K562 (cell line): ENCODE measurements at regions not wholly inside any gene's neighbourhood (a gene's known extent, or its start where the extent isn't known, plus 50 kb on each side); places are given as distances from the start of the nearest gene placed in this dataset.

Source experiments
- ATAC-seq: fragments of 200-7000 bp; cut with Tn5 transposase; 3 replicates; pipeline ENCODE4 v1.9.1; 2020; ENCODE audit warnings: moderate library complexity
- BruUV-seq: library from RNA; stranded (reverse); fragments of 400-500 nt; replicated peaks from 2 replicates; lab custom pipeline; 2021; lab: Mats Ljungman, UMichigan
- CTCF ChIA-PET: fragments of 300-600 bp; formaldehyde crosslinking; extraction: SDS; loops from one replicate; lab custom pipeline; 2021; ENCODE audit warnings: low intra/inter-chr PET ratio; lab: Yijun Ruan, JAX
- POLR2A ChIA-PET: fragments of 300-600, 350-650 bp; sonication (Branson Sonifier 250); formaldehyde crosslinking; extraction: SDS; loops from one replicate; lab custom pipeline; 2021; ENCODE audit warnings: antibody characterized with exemption, inconsistent platforms; lab: Yijun Ruan, JAX
- DNase-seq, 4 experiments: peaks; one replicate each; pipeline versions ENCODE4 v3.0.0 to v3.0.0-alpha.2; 2011 to 2018; ENCODE audit warnings: low spot score in 3 of 4, mixed read lengths in 3 of 4; ENCODE audit errors: extremely low read depth in 1 of 4
- FAIRE-seq: peaks from 2 replicates; lab custom pipeline; 2011; peaks lifted over from hg19 to GRCh38; lab: Jason Lieb, UNC
- H2AFZ ChIP-seq: 2 replicates; pipeline ENCODE4 v1.6.0; 2011; ENCODE audit warnings: low read depth, low read length, control low read depth, inconsistent platforms
- H3K27ac ChIP-seq: fragments of 200-600 bp; 3 replicates; pipeline ENCODE4 v1.8.0; 2011; ENCODE audit warnings: low read depth, mild to moderate bottlenecking, control low read depth, inconsistent platforms, low read length, moderate library complexity, mixed read lengths; ENCODE audit errors: extremely low read depth
- H3K27me3 ChIP-seq, 2 experiments: fragments of 300-600 bp in 1 of 2; 2 replicates in 1 of 2; 3 replicates in 1 of 2; pipeline versions ENCODE4 v1.6.0 to v1.8.0; 2011; ENCODE audit warnings: inconsistent platforms in 2 of 2, low read length in 2 of 2, mild to moderate bottlenecking in 1 of 2, mixed read lengths in 1 of 2, moderate library complexity in 1 of 2; ENCODE audit not compliant: control insufficient read depth in 2 of 2, insufficient read depth in 2 of 2
- H3K36me3 ChIP-seq: fragments of 300-600 bp; 3 replicates; pipeline ENCODE4 v1.8.0; 2011; ENCODE audit warnings: mild to moderate bottlenecking, low read length, inconsistent platforms; ENCODE audit not compliant: control insufficient read depth, insufficient read depth
- H3K4me1 ChIP-seq, 2 experiments: fragments of 200-600 bp in 1 of 2; replicated peaks in 1 of 2; 2 replicates in 1 of 2; 3 replicates in 1 of 2; pipeline versions ENCODE4 v1.5.1 to v1.8.0; 2011; ENCODE audit warnings: inconsistent platforms in 2 of 2, low read length in 2 of 2, mild to moderate bottlenecking in 1 of 2, mixed read lengths in 1 of 2, moderate library complexity in 1 of 2; ENCODE audit not compliant: control insufficient read depth in 2 of 2, insufficient read depth in 2 of 2
- H3K4me2 ChIP-seq: 2 replicates; pipeline ENCODE4 v1.6.1; 2011; ENCODE audit warnings: low read length, control low read depth, inconsistent platforms, mixed read lengths; ENCODE audit not compliant: insufficient read depth
- H3K4me3 ChIP-seq: fragments of 200-600 bp; sonication (generic), shearing (Covaris generic); 2 replicates; pipeline ENCODE4 v1.5.1; 2016; ENCODE audit warnings: control low read depth, inconsistent platforms
- H3K79me2 ChIP-seq: fragments of 200-600 bp; 3 replicates; pipeline ENCODE4 v1.8.0; 2011; ENCODE audit warnings: low read length, inconsistent platforms; ENCODE audit not compliant: control insufficient read depth, insufficient read depth
- H3K9ac ChIP-seq, 2 experiments: 2 replicates each; pipeline versions ENCODE4 v1.6.0 to v1.6.1; 2011; ENCODE audit warnings: low read depth in 2 of 2, low read length in 2 of 2, control low read depth in 1 of 2, inconsistent platforms in 1 of 2, mild to moderate bottlenecking in 1 of 2, mixed read lengths in 1 of 2; ENCODE audit not compliant: insufficient read depth in 1 of 2
- H3K9me1 ChIP-seq: one replicate; pipeline ENCODE4 v1.6.0; 2011; ENCODE audit warnings: inconsistent platforms, mild to moderate bottlenecking, low read length, moderate library complexity; ENCODE audit not compliant: control insufficient read depth, insufficient read depth
- H3K9me3 ChIP-seq: replicated peaks from 2 replicates; pipeline ENCODE4 v1.5.1; 2011; ENCODE audit warnings: low read depth, low read length, inconsistent platforms; ENCODE audit not compliant: control insufficient read depth, insufficient read depth
- H4K20me1 ChIP-seq: replicated peaks from 2 replicates; pipeline ENCODE4 v1.6.1; 2011; ENCODE audit warnings: low read length, inconsistent platforms, mixed read lengths; ENCODE audit not compliant: control insufficient read depth, insufficient read depth
- BCOR ChIP-seq: fragments of 450-650 bp; IDR thresholded peaks from 2 replicates; pipeline ENCODE4 v1.6.1; 2016
- CBX5 ChIP-seq: IDR thresholded peaks from 2 replicates; pipeline ENCODE4 v1.6.1; 2014; ENCODE audit warnings: low read depth, borderline replicate concordance
- CEBPG ChIP-seq, 3 experiments: fragments of 200-800 bp in 1 of 3; sonication (Bioruptor generic) in 1 of 3; sonication (generic) in 1 of 3; formaldehyde crosslinking in 1 of 3; IDR thresholded peaks in 2 of 3; conservative IDR thresholded peaks in 1 of 3; 2 replicates each; pipeline versions ENCODE4 v1.6.1 to v1.8.0; 2016 to 2022; ENCODE audit warnings: missing compliant biosample characterization in 2 of 3, missing genetic modification characterization in 2 of 3, mild to moderate bottlenecking in 1 of 3, missing genetic modification reagents in 1 of 3
- CHD4 ChIP-seq: fragments of 200-600 bp; sonication (generic); IDR thresholded peaks from 3 replicates; pipeline ENCODE4 v1.6.1; 2012; ENCODE audit warnings: low read depth, mild to moderate bottlenecking, mixed read lengths, low read length, inconsistent platforms; ENCODE audit not compliant: insufficient read depth, insufficient replicate concordance, poor library complexity, severe bottlenecking
- EP300 ChIP-seq: IDR thresholded peaks from 2 replicates; pipeline ENCODE4 v1.6.1; 2012; ENCODE audit warnings: low read length, improper control_type of control experiment
- FIP1L1 ChIP-seq: fragments of 200-400 bp; formaldehyde crosslinking; IDR thresholded peaks from 2 replicates; pipeline ENCODE4 v1.6.1; 2018; ENCODE audit warnings: mild to moderate bottlenecking, low read depth, low read length; ENCODE audit not compliant: poor library complexity, severe bottlenecking
- KAT8 ChIP-seq: fragments of 450-650 bp; IDR thresholded peaks from 2 replicates; pipeline ENCODE4 v1.6.1; 2016; ENCODE audit warnings: low read depth, mild to moderate bottlenecking
- KLF13 ChIP-seq: fragments of 450-650 bp; IDR thresholded peaks from 2 replicates; pipeline ENCODE4 v1.6.1; 2016; ENCODE audit warnings: missing genetic modification characterization, low read depth, mild to moderate bottlenecking, missing compliant biosample characterization, moderate library complexity, borderline replicate concordance
- SMARCC2 ChIP-seq: fragments of 450-650 bp; IDR thresholded peaks from 2 replicates; pipeline ENCODE4 v1.6.1; 2017; ENCODE audit warnings: antibody characterized with exemption, moderate library complexity, mild to moderate bottlenecking, low read depth
- TFAM ChIP-seq: fragments of 250-450 bp; sonication (Bioruptor Pico); conservative IDR thresholded peaks from 2 replicates; pipeline ENCODE4 v1.5.0; 2021; ENCODE audit warnings: mild to moderate bottlenecking, moderate library complexity
- TSC22D4 ChIP-seq: fragments of 450-650 bp; IDR thresholded peaks from 2 replicates; pipeline ENCODE4 v1.6.1; 2016; ENCODE audit warnings: missing genetic modification characterization, missing biosample characterization, control low read depth
- ZFPM2 ChIP-seq: fragments of 250-450 bp; sonication (Bioruptor Pico); IDR thresholded peaks from 2 replicates; pipeline ENCODE4 v1.5.1; 2022; ENCODE audit warnings: mild to moderate bottlenecking
- ZNF668 ChIP-seq: fragments of 250-450 bp; sonication (Bioruptor Pico); IDR thresholded peaks from 2 replicates; pipeline ENCODE4 v1.8.0; 2022; ENCODE audit warnings: mild to moderate bottlenecking, inconsistent platforms
- ZNF766 ChIP-seq: fragments of 200-800 bp; sonication (Bioruptor generic); conservative IDR thresholded peaks from 2 replicates; pipeline ENCODE4 v1.6.1; 2016; ENCODE audit warnings: missing genetic modification characterization, missing compliant biosample characterization
- WGBS: fragments of 100-300 bp; shearing (Covaris generic); methylation state at CpG from one replicate; pipeline ENCODE4 v1.1.6; 2016; ENCODE audit warnings: low coverage, mixed read lengths; ENCODE audit not compliant: insufficient coverage; ENCODE audit errors: missing lambda C conversion rate; 5-methylcytosine and 5-hydroxymethylcytosine counted together
- in situ Hi-C: fragments of 300-500 bp; cut with MboI; formaldehyde crosslinking; loops from 4 replicates; pipeline ENCODE4 v1.15.0; 2018; ENCODE audit warnings: inconsistent platforms, mixed read lengths
- intact Hi-C: fragments of 100-400 bp; cut with micrococcal nuclease; formaldehyde crosslinking; loops from 2 replicates; pipeline ENCODE4 v1.14.2; 2022
- TF ChIP-seq, protein P1 (sequence below): fragments of 250-450 bp; sonication (Bioruptor Pico); IDR thresholded peaks from 2 replicates; pipeline ENCODE4 v1.8.0; 2021; ENCODE audit warnings: borderline replicate concordance, mild to moderate bottlenecking, moderate library complexity; ENCODE audit not compliant: poor library complexity, severe bottlenecking
- TF ChIP-seq, protein P2 (sequence below): sonication (generic); formaldehyde crosslinking; IDR thresholded peaks from 2 replicates; pipeline ENCODE4 v1.8.0; 2022; ENCODE audit warnings: missing genetic modification reagents, mild to moderate bottlenecking, moderate library complexity, borderline replicate concordance
- TF ChIP-seq, protein P3 (sequence below): fragments of 250-450 bp; sonication (Bioruptor Pico); IDR thresholded peaks from 2 replicates; pipeline ENCODE4 v1.8.0; 2022; ENCODE audit warnings: inconsistent platforms
- TF ChIP-seq, protein P4 (sequence below): IDR thresholded peaks from 2 replicates; pipeline ENCODE4 v1.6.1; 2016; ENCODE audit warnings: missing genetic modification characterization, missing compliant biosample characterization

DNA sequence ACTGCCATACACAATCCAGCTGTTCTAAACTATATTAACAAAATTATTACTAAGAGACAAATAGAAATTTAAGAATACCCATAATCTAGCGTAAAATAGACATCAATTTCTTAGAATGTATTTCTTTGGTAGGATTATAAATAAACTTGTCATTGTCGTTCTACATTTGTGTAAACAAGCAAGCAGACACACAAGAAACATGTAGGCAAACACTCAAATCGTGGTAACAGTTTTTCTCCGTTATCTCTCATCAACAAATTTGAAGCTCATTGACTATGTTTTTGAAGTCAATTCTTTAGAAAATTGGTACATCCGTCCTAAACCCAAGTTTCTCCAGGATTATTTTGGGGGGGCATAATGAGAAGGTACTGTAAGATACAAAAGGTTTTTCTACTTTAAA, 832.2 kb downstream of the DTWD2 start:
- FAIRE-seq (no peak), DNase-seq (no peak), ATAC-seq (no peak)
- H3K4me2 ChIP-seq: no peak overlapping the region
- H3K27ac ChIP-seq: no peak overlapping the region
- intact Hi-C loops (no loop called here), in situ Hi-C loops (no loop called here)
- no peak overlapping the region for H3K4me3 ChIP-seq
- H3K9ac ChIP-seq: no peak overlapping the region
- CTCF ChIA-PET: no interaction called here
- POLR2A ChIA-PET: no interaction called here
- no peaks in the 10 kb centered on the region for H3K79me2 ChIP-seq
- no peaks in the 10 kb centered on the region for H3K9me3 ChIP-seq
- H2AFZ ChIP-seq: no peak overlapping the region
- H4K20me1 ChIP-seq: no peaks in the 10 kb centered on the region
- no TSS peak for BruUV-seq
- H3K36me3 ChIP-seq: no peaks in the 10 kb centered on the region
- WGBS: 0% methylated on average over 5 of the region's 5 CpGs
- H3K4me1 ChIP-seq: no peaks in the 10 kb centered on the region
- no peaks in the 10 kb centered on the region for H3K27me3 ChIP-seq
- no peaks in the 10 kb centered on the region for H3K9me1 ChIP-seq
- TF ChIP-seq, protein P1, sequence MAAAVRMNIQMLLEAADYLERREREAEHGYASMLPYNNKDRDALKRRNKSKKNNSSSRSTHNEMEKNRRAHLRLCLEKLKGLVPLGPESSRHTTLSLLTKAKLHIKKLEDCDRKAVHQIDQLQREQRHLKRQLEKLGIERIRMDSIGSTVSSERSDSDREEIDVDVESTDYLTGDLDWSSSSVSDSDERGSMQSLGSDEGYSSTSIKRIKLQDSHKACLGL (CRISPR knock-in tag): no peak
- TF ChIP-seq EP300: no peak
- no peak for TF ChIP-seq TSC22D4
- TF ChIP-seq, protein P2, sequence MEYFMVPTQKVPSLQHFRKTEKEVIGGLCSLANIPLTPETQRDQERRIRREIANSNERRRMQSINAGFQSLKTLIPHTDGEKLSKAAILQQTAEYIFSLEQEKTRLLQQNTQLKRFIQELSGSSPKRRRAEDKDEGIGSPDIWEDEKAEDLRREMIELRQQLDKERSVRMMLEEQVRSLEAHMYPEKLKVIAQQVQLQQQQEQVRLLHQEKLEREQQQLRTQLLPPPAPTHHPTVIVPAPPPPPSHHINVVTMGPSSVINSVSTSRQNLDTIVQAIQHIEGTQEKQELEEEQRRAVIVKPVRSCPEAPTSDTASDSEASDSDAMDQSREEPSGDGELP (CRISPR knock-in tag): no peak
- TF ChIP-seq TFAM (CRISPR knock-in tag): no peak
- TF ChIP-seq CBX5: no peak
- no peak for TF ChIP-seq KAT8
- TF ChIP-seq CEBPG (CRISPR knock-in tag; IDR thresholded peaks at IDR 0.05): no peak
- TF ChIP-seq CEBPG (tag; conservative IDR thresholded peaks at IDR 0.05 in 1 of 2, IDR thresholded peaks at IDR 0.05 in 1 of 2): no peak
- no peak for TF ChIP-seq FIP1L1
- TF ChIP-seq, protein P3, sequence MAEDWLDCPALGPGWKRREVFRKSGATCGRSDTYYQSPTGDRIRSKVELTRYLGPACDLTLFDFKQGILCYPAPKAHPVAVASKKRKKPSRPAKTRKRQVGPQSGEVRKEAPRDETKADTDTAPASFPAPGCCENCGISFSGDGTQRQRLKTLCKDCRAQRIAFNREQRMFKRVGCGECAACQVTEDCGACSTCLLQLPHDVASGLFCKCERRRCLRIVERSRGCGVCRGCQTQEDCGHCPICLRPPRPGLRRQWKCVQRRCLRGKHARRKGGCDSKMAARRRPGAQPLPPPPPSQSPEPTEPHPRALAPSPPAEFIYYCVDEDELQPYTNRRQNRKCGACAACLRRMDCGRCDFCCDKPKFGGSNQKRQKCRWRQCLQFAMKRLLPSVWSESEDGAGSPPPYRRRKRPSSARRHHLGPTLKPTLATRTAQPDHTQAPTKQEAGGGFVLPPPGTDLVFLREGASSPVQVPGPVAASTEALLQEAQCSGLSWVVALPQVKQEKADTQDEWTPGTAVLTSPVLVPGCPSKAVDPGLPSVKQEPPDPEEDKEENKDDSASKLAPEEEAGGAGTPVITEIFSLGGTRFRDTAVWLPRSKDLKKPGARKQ (CRISPR knock-in tag): no peak
- TF ChIP-seq ZFPM2 (CRISPR knock-in tag): no peak
- no peak for TF ChIP-seq CHD4
- TF ChIP-seq SMARCC2: no peak
- no peak for TF ChIP-seq BCOR
- TF ChIP-seq, protein P4, sequence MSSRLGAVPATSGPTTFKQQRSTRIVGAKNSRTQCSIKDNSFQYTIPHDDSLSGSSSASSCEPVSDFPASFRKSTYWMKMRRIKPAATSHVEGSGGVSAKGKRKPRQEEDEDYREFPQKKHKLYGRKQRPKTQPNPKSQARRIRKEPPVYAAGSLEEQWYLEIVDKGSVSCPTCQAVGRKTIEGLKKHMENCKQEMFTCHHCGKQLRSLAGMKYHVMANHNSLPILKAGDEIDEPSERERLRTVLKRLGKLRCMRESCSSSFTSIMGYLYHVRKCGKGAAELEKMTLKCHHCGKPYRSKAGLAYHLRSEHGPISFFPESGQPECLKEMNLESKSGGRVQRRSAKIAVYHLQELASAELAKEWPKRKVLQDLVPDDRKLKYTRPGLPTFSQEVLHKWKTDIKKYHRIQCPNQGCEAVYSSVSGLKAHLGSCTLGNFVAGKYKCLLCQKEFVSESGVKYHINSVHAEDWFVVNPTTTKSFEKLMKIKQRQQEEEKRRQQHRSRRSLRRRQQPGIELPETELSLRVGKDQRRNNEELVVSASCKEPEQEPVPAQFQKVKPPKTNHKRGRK (tag): no peak
- no peak for TF ChIP-seq ZNF668
- no peak for TF ChIP-seq KLF13 (tag)
- TF ChIP-seq ZNF766: no peak
